ENCODE measurements at regions not wholly inside any gene's neighbourhood (a gene's known extent, or its start where the extent isn't known, plus 50 kb on each side); places are given as distances from the start of the nearest gene placed in this dataset.

DNA sequence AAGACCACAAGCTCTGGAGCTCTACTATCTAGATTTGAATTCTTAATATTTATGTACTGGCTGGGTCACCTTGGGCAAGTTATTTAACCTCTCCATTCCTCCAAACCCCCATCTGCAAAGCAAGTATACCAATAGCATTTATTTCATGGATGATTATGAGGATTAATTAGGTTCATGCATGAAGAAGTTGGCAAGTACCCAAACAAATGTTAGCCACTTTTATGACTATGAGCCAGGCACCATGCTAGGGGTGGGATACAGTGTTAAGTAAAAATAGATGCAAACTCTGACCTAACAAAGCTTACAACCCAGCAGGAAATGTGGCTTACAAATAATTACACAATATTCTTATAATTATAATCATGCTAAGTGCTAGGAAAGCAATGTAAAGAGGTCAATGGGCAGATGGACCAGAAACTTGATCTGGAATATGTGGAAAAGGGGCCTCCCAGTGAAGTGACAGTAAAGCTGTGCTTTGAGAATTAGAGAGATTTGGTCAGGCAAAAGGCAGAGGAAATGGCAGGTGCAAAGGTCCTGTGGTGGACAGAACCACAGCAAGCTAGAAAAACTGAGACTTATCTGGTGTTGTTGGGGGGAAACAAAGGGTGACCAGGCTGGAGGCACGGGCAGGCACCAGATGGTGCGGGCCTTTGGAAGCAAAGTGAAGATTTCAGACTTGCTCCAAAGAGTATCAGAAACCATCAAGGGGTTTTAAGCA, 525.2 kb upstream of the TRPC7 start:
- TF ChIP-seq, protein P1, sequence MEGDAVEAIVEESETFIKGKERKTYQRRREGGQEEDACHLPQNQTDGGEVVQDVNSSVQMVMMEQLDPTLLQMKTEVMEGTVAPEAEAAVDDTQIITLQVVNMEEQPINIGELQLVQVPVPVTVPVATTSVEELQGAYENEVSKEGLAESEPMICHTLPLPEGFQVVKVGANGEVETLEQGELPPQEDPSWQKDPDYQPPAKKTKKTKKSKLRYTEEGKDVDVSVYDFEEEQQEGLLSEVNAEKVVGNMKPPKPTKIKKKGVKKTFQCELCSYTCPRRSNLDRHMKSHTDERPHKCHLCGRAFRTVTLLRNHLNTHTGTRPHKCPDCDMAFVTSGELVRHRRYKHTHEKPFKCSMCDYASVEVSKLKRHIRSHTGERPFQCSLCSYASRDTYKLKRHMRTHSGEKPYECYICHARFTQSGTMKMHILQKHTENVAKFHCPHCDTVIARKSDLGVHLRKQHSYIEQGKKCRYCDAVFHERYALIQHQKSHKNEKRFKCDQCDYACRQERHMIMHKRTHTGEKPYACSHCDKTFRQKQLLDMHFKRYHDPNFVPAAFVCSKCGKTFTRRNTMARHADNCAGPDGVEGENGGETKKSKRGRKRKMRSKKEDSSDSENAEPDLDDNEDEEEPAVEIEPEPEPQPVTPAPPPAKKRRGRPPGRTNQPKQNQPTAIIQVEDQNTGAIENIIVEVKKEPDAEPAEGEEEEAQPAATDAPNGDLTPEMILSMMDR (conservative IDR thresholded peaks at IDR 0.05; ENCODE audit: low read length), result no peak
- TF ChIP-seq EZH2phosphoT487 (IDR thresholded peaks at IDR 0.05; ENCODE audit: borderline replicate concordance), result no peak

All from Loucy (cell line).